ENCODE measurements at regions not wholly inside any gene's neighbourhood (a gene's known extent, or its start where the extent isn't known, plus 50 kb on each side); places are given as distances from the start of the nearest gene placed in this dataset.
"Not testable (repeated sequence)": the region's sequence is repeated elsewhere in the genome, so short reads cannot be mapped to it uniquely, and the experiment has no call there.

GRCh38 chr13:30058429-30058828 is 208.0 kb upstream of the UBL3 start:
- in situ Hi-C loops (cut with MboI; ENCODE audit: low sequenced_read_pairs), result no loop called here
- Histone ChIP-seq H3K9me3 (no peaks in the 10 kb centered on the region), H3K36me3 (replicated peaks) (no peaks in the 10 kb centered on the region), H3K27me3 (ENCODE audit: low read depth) (no peaks in the 10 kb centered on the region), H3K4me1 (peaks cover 10% of the 10 kb centered on the region), H3K4me3 (no peak overlapping the region)
- no peak for DNase-seq (ENCODE audit: low spot score in 2 of 2)

- H3K36me3 ChIP-seq (replicated peaks); DNase-seq (ENCODE audit: low spot score in 2 of 2); H3K27me3 ChIP-seq (ENCODE audit: low read depth); in situ Hi-C loops (cut with MboI; ENCODE audit: low sequenced_read_pairs); H3K4me3 ChIP-seq; H3K9me3 ChIP-seq: not testable (repeated sequence)
- peaks cover 17% of the 10 kb centered on the region for H3K4me1 ChIP-seq
These were observed 204.1 kb upstream of the UBL3 start for GRCh38 chr13:30054546-30054945.

- H3K4me3 ChIP-seq, result no peak overlapping the region
- peaks cover 17% of the 10 kb centered on the region for H3K4me1 ChIP-seq
- H3K36me3 ChIP-seq (replicated peaks), result no peaks in the 10 kb centered on the region
- in situ Hi-C loops (cut with MboI; ENCODE audit: low sequenced_read_pairs), result no loop called here
- peak; percentile 74 to 81 for DNase-seq (ENCODE audit: low spot score in 2 of 2)
- no peaks in the 10 kb centered on the region for H3K27me3 ChIP-seq (ENCODE audit: low read depth)
- H3K9me3 ChIP-seq, result no peaks in the 10 kb centered on the region
These were observed 203.5 kb upstream of the UBL3 start for GRCh38 chr13:30053939-30054338.

GRCh38 chr13:30052120-30052519 is 201.7 kb upstream of the UBL3 start:
- DNase-seq (ENCODE audit: low spot score in 2 of 2), result no peak
- in situ Hi-C loops (cut with MboI; ENCODE audit: low sequenced_read_pairs), result no loop called here
- no peaks in the 10 kb centered on the region for H3K27me3 ChIP-seq (ENCODE audit: low read depth)
- H3K4me3 ChIP-seq, result no peak overlapping the region
- H3K4me1 ChIP-seq, result peaks cover 17% of the 10 kb centered on the region
- no peaks in the 10 kb centered on the region for H3K36me3 ChIP-seq (replicated peaks)
- H3K9me3 ChIP-seq, result no peaks in the 10 kb centered on the region

- in situ Hi-C loops (cut with MboI; ENCODE audit: low sequenced_read_pairs), result no loop called here
- DNase-seq (ENCODE audit: low spot score in 2 of 2), result no peak
- Histone ChIP-seq H3K4me3 (no peak overlapping the region), H3K27me3 (ENCODE audit: low read depth) (no peaks in the 10 kb centered on the region), H3K4me1 (peaks cover 17% of the 10 kb centered on the region), H3K9me3 (no peaks in the 10 kb centered on the region), H3K36me3 (replicated peaks) (no peaks in the 10 kb centered on the region)
These were observed 201.2 kb upstream of the UBL3 start for GRCh38 chr13:30051531-30052060.

GRCh38 chr13:30049692-30050091 is 199.3 kb upstream of the UBL3 start:
- in situ Hi-C loops (cut with MboI; ENCODE audit: low sequenced_read_pairs), result no loop called here
- H3K4me3 ChIP-seq, result no peak overlapping the region
- DNase-seq (ENCODE audit: low spot score in 2 of 2), result no peak
- H3K9me3 ChIP-seq, result no peaks in the 10 kb centered on the region
- peaks cover 17% of the 10 kb centered on the region for H3K4me1 ChIP-seq
- H3K27me3 ChIP-seq (ENCODE audit: low read depth), result no peaks in the 10 kb centered on the region
- no peaks in the 10 kb centered on the region for H3K36me3 ChIP-seq (replicated peaks)

- Histone ChIP-seq H3K9me3 (no peaks in the 10 kb centered on the region), H3K36me3 (replicated peaks) (no peaks in the 10 kb centered on the region), H3K27me3 (ENCODE audit: low read depth) (no peaks in the 10 kb centered on the region), H3K4me3 (no peak overlapping the region), H3K4me1 (no peaks in the 10 kb centered on the region)
- DNase-seq (ENCODE audit: low spot score in 2 of 2), result no peak
- in situ Hi-C loops (cut with MboI; ENCODE audit: low sequenced_read_pairs), result no loop called here
These were observed 196.9 kb upstream of the UBL3 start for GRCh38 chr13:30047154-30047874.

GRCh38 chr13:30045916-30046704 is 195.7 kb upstream of the UBL3 start:
- Histone ChIP-seq H3K4me3 (no peak overlapping the region), H3K4me1 (no peaks in the 10 kb centered on the region), H3K27me3 (ENCODE audit: low read depth) (no peaks in the 10 kb centered on the region), H3K9me3 (no peaks in the 10 kb centered on the region), H3K36me3 (replicated peaks) (no peaks in the 10 kb centered on the region)
- in situ Hi-C loops (cut with MboI; ENCODE audit: low sequenced_read_pairs), result no loop called here
- DNase-seq (ENCODE audit: low spot score in 2 of 2), result no peak

- H3K4me3 ChIP-seq, result no peak overlapping the region
- DNase-seq (ENCODE audit: low spot score in 2 of 2), result no peak
- H3K4me1 ChIP-seq, result no peaks in the 10 kb centered on the region
- in situ Hi-C loops (cut with MboI; ENCODE audit: low sequenced_read_pairs), result no loop called here
- no peaks in the 10 kb centered on the region for H3K9me3 ChIP-seq
- H3K27me3 ChIP-seq (ENCODE audit: low read depth), result no peaks in the 10 kb centered on the region
- no peaks in the 10 kb centered on the region for H3K36me3 ChIP-seq (replicated peaks)
These were observed 194.5 kb upstream of the UBL3 start for GRCh38 chr13:30044932-30045331.

- H3K27me3 ChIP-seq (ENCODE audit: low read depth), result no peaks in the 10 kb centered on the region
- no peak overlapping the region for H3K4me3 ChIP-seq
- no peaks in the 10 kb centered on the region for H3K9me3 ChIP-seq
- H3K36me3 ChIP-seq (replicated peaks), result no peaks in the 10 kb centered on the region
- in situ Hi-C loops (cut with MboI; ENCODE audit: low sequenced_read_pairs), result no loop called here
- DNase-seq (ENCODE audit: low spot score in 2 of 2), result no peak
- peaks cover 3% of the 10 kb centered on the region for H3K4me1 ChIP-seq
These were observed 193.2 kb upstream of the UBL3 start for GRCh38 chr13:30043631-30043925.

- H3K9me3 ChIP-seq, result no peaks in the 10 kb centered on the region
- H3K36me3 ChIP-seq (replicated peaks), result no peaks in the 10 kb centered on the region
- H3K4me1 ChIP-seq, result peaks cover 3% of the 10 kb centered on the region
- in situ Hi-C loops (cut with MboI; ENCODE audit: low sequenced_read_pairs), result no loop called here
- DNase-seq (ENCODE audit: low spot score in 2 of 2), result no peak
- no peak overlapping the region for H3K4me3 ChIP-seq
- H3K27me3 ChIP-seq (ENCODE audit: low read depth), result no peaks in the 10 kb centered on the region
These were observed 192.6 kb upstream of the UBL3 start for GRCh38 chr13:30042891-30043630.

- Histone ChIP-seq H3K27me3 (ENCODE audit: low read depth) (no peaks in the 10 kb centered on the region), H3K9me3 (no peaks in the 10 kb centered on the region), H3K4me3 (no peak overlapping the region), H3K4me1 (peaks cover 3% of the 10 kb centered on the region), H3K36me3 (replicated peaks) (no peaks in the 10 kb centered on the region)
- in situ Hi-C loops (cut with MboI; ENCODE audit: low sequenced_read_pairs), result no loop called here
- no peak for DNase-seq (ENCODE audit: low spot score in 2 of 2)
These were observed 191.9 kb upstream of the UBL3 start for GRCh38 chr13:30042272-30042671.

GRCh38 chr13:30039511-30039911 is 189.1 kb upstream of the UBL3 start:
- H3K4me3 ChIP-seq, result no peak overlapping the region
- no peaks in the 10 kb centered on the region for H3K36me3 ChIP-seq (replicated peaks)
- no peak for DNase-seq (ENCODE audit: low spot score in 2 of 2)
- no peaks in the 10 kb centered on the region for H3K27me3 ChIP-seq (ENCODE audit: low read depth)
- H3K4me1 ChIP-seq, result peaks cover 3% of the 10 kb centered on the region
- in situ Hi-C loops (cut with MboI; ENCODE audit: low sequenced_read_pairs), result no loop called here
- no peaks in the 10 kb centered on the region for H3K9me3 ChIP-seq

- H3K4me1 ChIP-seq, result peaks cover 3% of the 10 kb centered on the region
- in situ Hi-C loops (cut with MboI; ENCODE audit: low sequenced_read_pairs), result no loop called here
- H3K36me3 ChIP-seq (replicated peaks), result no peaks in the 10 kb centered on the region
- H3K4me3 ChIP-seq, result no peak overlapping the region
- no peaks in the 10 kb centered on the region for H3K9me3 ChIP-seq
- DNase-seq (ENCODE audit: low spot score in 2 of 2), result peak; percentile 23 to 53
- H3K27me3 ChIP-seq (ENCODE audit: low read depth), result no peaks in the 10 kb centered on the region
These were observed 188.5 kb upstream of the UBL3 start for GRCh38 chr13:30038884-30039283.
